ENCODE measurements at regions not wholly inside any gene's neighbourhood (a gene's known extent, or its start where the extent isn't known, plus 50 kb on each side); places are given as distances from the start of the nearest gene placed in this dataset.

DNA sequence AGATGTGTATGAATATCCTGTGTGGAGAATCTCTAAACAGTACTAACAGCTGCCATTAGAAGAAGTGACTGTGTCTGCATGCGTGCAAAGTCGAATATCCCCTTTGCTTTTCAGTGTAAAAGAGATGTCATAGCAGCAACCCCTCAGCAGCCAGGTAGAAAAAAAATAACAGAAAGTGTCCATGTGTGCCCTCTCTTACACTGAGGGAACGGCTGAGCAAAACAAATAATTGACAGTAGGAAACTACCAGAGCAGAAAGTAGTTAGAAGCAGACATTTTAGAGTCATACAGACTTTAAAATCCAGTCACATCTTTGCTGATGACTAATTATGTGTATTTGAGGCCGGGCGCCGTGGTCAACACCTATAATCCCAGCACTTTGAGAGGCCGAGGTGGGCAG, 370.8 kb downstream of the GPM6A start (continued):
- no peak for TF ChIP-seq ZNF462 (CRISPR knock-in tag; IDR thresholded peaks at IDR 0.05)
- no peak for TF ChIP-seq EZH2phosphoT487 (IDR thresholded peaks at IDR 0.05; ENCODE audit: unreplicated experiment)
- no peak for TF ChIP-seq ZNF331 (CRISPR knock-in tag; IDR thresholded peaks at IDR 0.05; ENCODE audit: low read depth)
- TF ChIP-seq JUNB (IDR thresholded peaks at IDR 0.05; ENCODE audit: unreplicated experiment): no peak
- TF ChIP-seq EZH2 (IDR thresholded peaks at IDR 0.05; ENCODE audit: low read depth, unreplicated experiment): no peak

- H3K36me3 Mint-ChIP-seq (ENCODE audit: low read depth): no peaks in the 10 kb centered on the region
- ATAC-seq (no peak), DNase-seq (ENCODE audit: low spot score) (no peak)
- Histone ChIP-seq H3F3A (replicated peaks; ENCODE audit: low read depth) (no peaks in the 10 kb centered on the region), H3K79me2 (replicated peaks; ENCODE audit: insufficient read depth) (no peaks in the 10 kb centered on the region), H3K27ac (ENCODE audit: low read depth) (no peak overlapping the region), H3K4me3 (no peak overlapping the region), H3K36me3 (ENCODE audit: insufficient read depth) (no peaks in the 10 kb centered on the region), H2AFZ (no peak overlapping the region), H3K4me1 (ENCODE audit: insufficient read depth) (no peaks in the 10 kb centered on the region), H3K27me3 (ENCODE audit: insufficient read depth) (no peaks in the 10 kb centered on the region), H3K9me2 (ENCODE audit: insufficient read depth) (no peaks in the 10 kb centered on the region; the same call in 1 of the 2 replicates), H3K4me2 (no peak overlapping the region), H4K20me1 (replicated peaks; ENCODE audit: insufficient read depth) (no peaks in the 10 kb centered on the region)
- H3K4me3 Mint-ChIP-seq: no peak overlapping the region
- peaks cover 7% of the 10 kb centered on the region; the same call in 2 of the 3 replicates for H3K4me1 Mint-ChIP-seq
- H3K9me3 Mint-ChIP-seq: no peaks in the 10 kb centered on the region
- H3K27me3 Mint-ChIP-seq (ENCODE audit: insufficient read depth, low read depth, poor library complexity): no peaks in the 10 kb centered on the region
- TF ChIP-seq REST (IDR thresholded peaks at IDR 0.05; ENCODE audit: unreplicated experiment) (no peak), CTCF (conservative IDR thresholded peaks at IDR 0.05; ENCODE audit: low read depth in 2 of 2) (peak; percentile 38 to 49; a peak in 3 of 4 replicates)
- H3K27ac Mint-ChIP-seq: no peak overlapping the region
These were observed 368.5 kb downstream of the GPM6A start for GRCh38 chr4:175443547-175443946.

Measured in GM23338 (cell line).